WTC11 (cell line): ENCODE measurements at regions not wholly inside any gene's neighbourhood (a gene's known extent, or its start where the extent isn't known, plus 50 kb on each side); places are given as distances from the start of the nearest gene placed in this dataset.

ENCODE experiments used
- ATAC-seq: fragments of 200-7000 bp; cut with Tn5 transposase; 2 replicates; pipeline ENCODE4 v1.10.0; 2021; ENCODE audit warnings: mild to moderate bottlenecking, moderate library complexity
- CTCF ChIA-PET: fragments of 300-600 bp; sonication (Branson Sonifier 250); formaldehyde crosslinking; loops from one replicate; lab custom pipeline; 2021; ENCODE audit warnings: antibody characterized with exemption; lab: Charles Lee
- POLR2A ChIA-PET: fragments of 350-600 bp; sonication (Branson Sonifier 250); formaldehyde crosslinking; loops from one replicate; lab custom pipeline; 2021; ENCODE audit warnings: antibody characterized with exemption; lab: Charles Lee
- DNase-seq: peaks from one replicate; pipeline ENCODE4 v3.0.0; 2021; ENCODE audit warnings: low spot score
- H3K27ac Mint-ChIP-seq: 2 replicates; pipeline ENCODE4 v1.8.0; 2021; ENCODE audit warnings: mixed read lengths
- H3K27me3 Mint-ChIP-seq: 2 replicates; pipeline ENCODE4 v1.8.0; 2021; ENCODE audit warnings: low read depth, mild to moderate bottlenecking, moderate library complexity, mixed read lengths
- H3K36me3 Mint-ChIP-seq: 2 replicates; pipeline ENCODE4 v1.8.0; 2021; ENCODE audit warnings: mixed read lengths
- H3K4me1 Mint-ChIP-seq: 2 replicates; pipeline ENCODE4 v1.8.0; 2022; ENCODE audit warnings: mixed read lengths
- H3K4me3 Mint-ChIP-seq: 2 replicates; pipeline ENCODE4 v1.8.0; 2021; ENCODE audit warnings: mild to moderate bottlenecking, moderate library complexity, mixed read lengths
- H3K9me3 Mint-ChIP-seq: 2 replicates; pipeline ENCODE4 v1.8.0; 2021; ENCODE audit warnings: mixed read lengths
- ATF1 ChIP-seq: sonication (generic); formaldehyde crosslinking; IDR thresholded peaks from 2 replicates; pipeline ENCODE4 v1.8.1; 2023; ENCODE audit warnings: mild to moderate bottlenecking, moderate library complexity, missing genetic modification reagents
- FOXK1 ChIP-seq: sonication (generic); formaldehyde crosslinking; IDR thresholded peaks from 2 replicates; pipeline ENCODE4 v1.8.0; 2022; ENCODE audit warnings: mild to moderate bottlenecking, moderate library complexity, missing genetic modification reagents
- MXD4 ChIP-seq: fragments of 250-450 bp; sonication (Bioruptor Pico); IDR thresholded peaks from 2 replicates; pipeline ENCODE4 v1.8.0; 2021; ENCODE audit warnings: mild to moderate bottlenecking, moderate library complexity, borderline replicate concordance
- RELA ChIP-seq: sonication (generic); formaldehyde crosslinking; IDR thresholded peaks from 2 replicates; pipeline ENCODE4 v1.8.1; 2022; ENCODE audit warnings: missing genetic modification reagents, mild to moderate bottlenecking, borderline replicate concordance
- ZNF317 ChIP-seq: sonication (generic); formaldehyde crosslinking; IDR thresholded peaks from 2 replicates; pipeline ENCODE4 v1.8.1; 2023; ENCODE audit warnings: low read depth, mild to moderate bottlenecking, moderate library complexity, missing genetic modification reagents, borderline replicate concordance
- TF ChIP-seq, protein P1 (sequence below): sonication (generic); formaldehyde crosslinking; IDR thresholded peaks from 2 replicates; pipeline ENCODE4 v1.8.0; 2022; ENCODE audit warnings: mild to moderate bottlenecking, missing genetic modification reagents
- TF ChIP-seq, protein P2 (sequence below): sonication (generic); formaldehyde crosslinking; IDR thresholded peaks from 2 replicates; pipeline ENCODE4 v1.8.1; 2022; ENCODE audit warnings: mild to moderate bottlenecking, missing genetic modification reagents, moderate library complexity, borderline replicate concordance
- TF ChIP-seq, protein P3 (sequence below): sonication (generic); formaldehyde crosslinking; IDR thresholded peaks from 2 replicates; pipeline ENCODE4 v1.8.0; 2022; ENCODE audit warnings: missing genetic modification reagents
- TF ChIP-seq, protein P4 (sequence below): fragments of 250-450 bp; sonication (Bioruptor Pico); IDR thresholded peaks from 2 replicates; pipeline ENCODE4 v1.9.0; 2021; ENCODE audit warnings: mild to moderate bottlenecking
- TF ChIP-seq, protein P5 (sequence below): sonication (generic); formaldehyde crosslinking; IDR thresholded peaks from 2 replicates; pipeline ENCODE4 v1.8.0; 2023; ENCODE audit warnings: missing genetic modification reagents
- TF ChIP-seq, protein P6 (sequence below): sonication (generic); formaldehyde crosslinking; IDR thresholded peaks from 2 replicates; pipeline ENCODE4 v1.8.1; 2023; ENCODE audit warnings: mild to moderate bottlenecking, missing genetic modification reagents
- TF ChIP-seq, protein P7 (sequence below): sonication (generic); formaldehyde crosslinking; IDR thresholded peaks from 2 replicates; pipeline ENCODE4 v1.8.1; 2022; ENCODE audit warnings: mild to moderate bottlenecking, moderate library complexity, missing genetic modification reagents
- TF ChIP-seq, protein P8 (sequence below): sonication (generic); formaldehyde crosslinking; IDR thresholded peaks from 2 replicates; pipeline ENCODE4 v1.8.1; 2023; ENCODE audit warnings: mild to moderate bottlenecking, missing genetic modification reagents, borderline replicate concordance

DNA sequence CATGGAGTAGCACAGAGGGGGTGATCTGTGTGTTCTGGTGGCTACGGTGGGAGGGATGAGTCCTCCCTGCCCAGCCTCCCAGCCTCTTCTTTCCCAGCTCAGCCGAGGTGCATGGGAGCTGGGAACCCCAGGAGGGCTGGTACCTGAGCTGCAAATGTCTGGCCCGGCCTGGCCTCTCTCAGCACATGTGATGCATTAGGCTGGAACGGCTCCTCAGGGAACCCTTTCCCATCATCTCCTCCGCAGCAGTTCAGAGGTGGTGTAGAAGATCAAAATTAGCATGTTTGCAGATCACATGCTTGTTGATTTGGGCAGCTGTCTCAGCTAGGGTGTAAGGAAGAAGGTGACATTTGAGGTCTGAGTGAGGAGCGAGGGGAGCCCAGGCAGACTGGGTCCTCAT, 126.6 kb downstream of the EMX2 start (continued):
- TF ChIP-seq, protein P1, sequence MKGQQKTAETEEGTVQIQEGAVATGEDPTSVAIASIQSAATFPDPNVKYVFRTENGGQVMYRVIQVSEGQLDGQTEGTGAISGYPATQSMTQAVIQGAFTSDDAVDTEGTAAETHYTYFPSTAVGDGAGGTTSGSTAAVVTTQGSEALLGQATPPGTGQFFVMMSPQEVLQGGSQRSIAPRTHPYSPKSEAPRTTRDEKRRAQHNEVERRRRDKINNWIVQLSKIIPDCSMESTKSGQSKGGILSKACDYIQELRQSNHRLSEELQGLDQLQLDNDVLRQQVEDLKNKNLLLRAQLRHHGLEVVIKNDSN = no peak
- TF ChIP-seq RELA (CRISPR knock-in tag) = no peak
- TF ChIP-seq, protein P2, sequence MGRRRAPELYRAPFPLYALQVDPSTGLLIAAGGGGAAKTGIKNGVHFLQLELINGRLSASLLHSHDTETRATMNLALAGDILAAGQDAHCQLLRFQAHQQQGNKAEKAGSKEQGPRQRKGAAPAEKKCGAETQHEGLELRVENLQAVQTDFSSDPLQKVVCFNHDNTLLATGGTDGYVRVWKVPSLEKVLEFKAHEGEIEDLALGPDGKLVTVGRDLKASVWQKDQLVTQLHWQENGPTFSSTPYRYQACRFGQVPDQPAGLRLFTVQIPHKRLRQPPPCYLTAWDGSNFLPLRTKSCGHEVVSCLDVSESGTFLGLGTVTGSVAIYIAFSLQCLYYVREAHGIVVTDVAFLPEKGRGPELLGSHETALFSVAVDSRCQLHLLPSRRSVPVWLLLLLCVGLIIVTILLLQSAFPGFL (CRISPR knock-in tag) = no peak
- TF ChIP-seq, protein P3, sequence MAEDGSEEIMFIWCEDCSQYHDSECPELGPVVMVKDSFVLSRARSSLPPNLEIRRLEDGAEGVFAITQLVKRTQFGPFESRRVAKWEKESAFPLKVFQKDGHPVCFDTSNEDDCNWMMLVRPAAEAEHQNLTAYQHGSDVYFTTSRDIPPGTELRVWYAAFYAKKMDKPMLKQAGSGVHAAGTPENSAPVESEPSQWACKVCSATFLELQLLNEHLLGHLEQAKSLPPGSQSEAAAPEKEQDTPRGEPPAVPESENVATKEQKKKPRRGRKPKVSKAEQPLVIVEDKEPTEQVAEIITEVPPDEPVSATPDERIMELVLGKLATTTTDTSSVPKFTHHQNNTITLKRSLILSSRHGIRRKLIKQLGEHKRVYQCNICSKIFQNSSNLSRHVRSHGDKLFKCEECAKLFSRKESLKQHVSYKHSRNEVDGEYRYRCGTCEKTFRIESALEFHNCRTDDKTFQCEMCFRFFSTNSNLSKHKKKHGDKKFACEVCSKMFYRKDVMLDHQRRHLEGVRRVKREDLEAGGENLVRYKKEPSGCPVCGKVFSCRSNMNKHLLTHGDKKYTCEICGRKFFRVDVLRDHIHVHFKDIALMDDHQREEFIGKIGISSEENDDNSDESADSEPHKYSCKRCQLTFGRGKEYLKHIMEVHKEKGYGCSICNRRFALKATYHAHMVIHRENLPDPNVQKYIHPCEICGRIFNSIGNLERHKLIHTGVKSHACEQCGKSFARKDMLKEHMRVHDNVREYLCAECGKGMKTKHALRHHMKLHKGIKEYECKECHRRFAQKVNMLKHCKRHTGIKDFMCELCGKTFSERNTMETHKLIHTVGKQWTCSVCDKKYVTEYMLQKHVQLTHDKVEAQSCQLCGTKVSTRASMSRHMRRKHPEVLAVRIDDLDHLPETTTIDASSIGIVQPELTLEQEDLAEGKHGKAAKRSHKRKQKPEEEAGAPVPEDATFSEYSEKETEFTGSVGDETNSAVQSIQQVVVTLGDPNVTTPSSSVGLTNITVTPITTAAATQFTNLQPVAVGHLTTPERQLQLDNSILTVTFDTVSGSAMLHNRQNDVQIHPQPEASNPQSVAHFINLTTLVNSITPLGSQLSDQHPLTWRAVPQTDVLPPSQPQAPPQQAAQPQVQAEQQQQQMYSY (CRISPR knock-in tag) = no peak
- TF ChIP-seq ZNF317 = no peak
- TF ChIP-seq FOXK1 = no peak
- TF ChIP-seq, protein P4, sequence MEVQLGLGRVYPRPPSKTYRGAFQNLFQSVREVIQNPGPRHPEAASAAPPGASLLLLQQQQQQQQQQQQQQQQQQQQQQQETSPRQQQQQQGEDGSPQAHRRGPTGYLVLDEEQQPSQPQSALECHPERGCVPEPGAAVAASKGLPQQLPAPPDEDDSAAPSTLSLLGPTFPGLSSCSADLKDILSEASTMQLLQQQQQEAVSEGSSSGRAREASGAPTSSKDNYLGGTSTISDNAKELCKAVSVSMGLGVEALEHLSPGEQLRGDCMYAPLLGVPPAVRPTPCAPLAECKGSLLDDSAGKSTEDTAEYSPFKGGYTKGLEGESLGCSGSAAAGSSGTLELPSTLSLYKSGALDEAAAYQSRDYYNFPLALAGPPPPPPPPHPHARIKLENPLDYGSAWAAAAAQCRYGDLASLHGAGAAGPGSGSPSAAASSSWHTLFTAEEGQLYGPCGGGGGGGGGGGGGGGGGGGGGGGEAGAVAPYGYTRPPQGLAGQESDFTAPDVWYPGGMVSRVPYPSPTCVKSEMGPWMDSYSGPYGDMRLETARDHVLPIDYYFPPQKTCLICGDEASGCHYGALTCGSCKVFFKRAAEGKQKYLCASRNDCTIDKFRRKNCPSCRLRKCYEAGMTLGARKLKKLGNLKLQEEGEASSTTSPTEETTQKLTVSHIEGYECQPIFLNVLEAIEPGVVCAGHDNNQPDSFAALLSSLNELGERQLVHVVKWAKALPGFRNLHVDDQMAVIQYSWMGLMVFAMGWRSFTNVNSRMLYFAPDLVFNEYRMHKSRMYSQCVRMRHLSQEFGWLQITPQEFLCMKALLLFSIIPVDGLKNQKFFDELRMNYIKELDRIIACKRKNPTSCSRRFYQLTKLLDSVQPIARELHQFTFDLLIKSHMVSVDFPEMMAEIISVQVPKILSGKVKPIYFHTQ = no peak
- TF ChIP-seq, protein P5, sequence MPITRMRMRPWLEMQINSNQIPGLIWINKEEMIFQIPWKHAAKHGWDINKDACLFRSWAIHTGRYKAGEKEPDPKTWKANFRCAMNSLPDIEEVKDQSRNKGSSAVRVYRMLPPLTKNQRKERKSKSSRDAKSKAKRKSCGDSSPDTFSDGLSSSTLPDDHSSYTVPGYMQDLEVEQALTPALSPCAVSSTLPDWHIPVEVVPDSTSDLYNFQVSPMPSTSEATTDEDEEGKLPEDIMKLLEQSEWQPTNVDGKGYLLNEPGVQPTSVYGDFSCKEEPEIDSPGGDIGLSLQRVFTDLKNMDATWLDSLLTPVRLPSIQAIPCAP (CRISPR knock-in tag) = no peak

DNA sequence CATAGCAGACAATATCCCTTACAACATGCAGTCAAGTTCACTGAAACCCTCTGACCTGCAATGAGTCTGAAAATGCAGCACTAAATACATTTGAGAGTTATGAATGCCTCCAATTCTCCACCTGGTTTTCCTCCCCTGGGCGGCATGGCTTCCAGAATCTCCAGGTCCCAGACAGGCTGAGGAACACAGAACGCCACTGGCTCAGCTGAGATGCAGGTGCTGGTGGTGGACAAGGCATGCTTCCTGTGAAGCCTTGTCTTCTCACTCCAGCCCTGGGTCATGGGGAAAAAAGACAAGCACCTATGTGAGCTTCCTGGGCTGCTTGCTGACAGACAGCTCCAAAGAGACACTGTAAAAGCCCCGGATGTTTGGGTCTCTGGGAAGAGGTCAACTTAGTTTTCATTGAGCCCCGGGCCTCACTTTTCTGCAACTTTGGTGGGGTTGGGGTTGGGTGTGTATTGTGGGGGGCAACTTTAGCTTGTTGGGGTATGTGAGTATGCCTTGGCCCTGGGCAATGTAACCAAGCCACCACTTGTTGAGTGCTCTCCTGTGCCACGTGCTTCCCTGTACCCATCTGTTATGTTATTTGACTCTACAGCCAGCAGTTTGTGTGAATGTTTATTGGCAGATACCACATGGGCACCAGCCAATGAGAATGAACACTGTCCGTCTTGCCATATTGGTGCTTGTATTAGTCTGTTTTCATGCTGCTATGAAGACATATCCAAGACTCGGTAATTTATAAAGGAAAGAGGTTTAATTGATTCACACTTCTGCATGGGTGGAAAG, 127.8 kb downstream of the EMX2 start:
- no peaks in the 10 kb centered on the region for H3K27me3 Mint-ChIP-seq
- ATAC-seq (no peak), DNase-seq (no peak)
- no peaks in the 10 kb centered on the region for H3K36me3 Mint-ChIP-seq
- POLR2A ChIA-PET = no interaction called here
- no peaks in the 10 kb centered on the region for H3K9me3 Mint-ChIP-seq
- no peak overlapping the region for H3K27ac Mint-ChIP-seq
- H3K4me1 Mint-ChIP-seq = 0 out of 2 replicates have a peak, but pooled peaks cover 2% of the 10 kb centered on the region
- no peak overlapping the region for H3K4me3 Mint-ChIP-seq
- CTCF ChIA-PET = no interaction called here
- TF ChIP-seq, protein P6, sequence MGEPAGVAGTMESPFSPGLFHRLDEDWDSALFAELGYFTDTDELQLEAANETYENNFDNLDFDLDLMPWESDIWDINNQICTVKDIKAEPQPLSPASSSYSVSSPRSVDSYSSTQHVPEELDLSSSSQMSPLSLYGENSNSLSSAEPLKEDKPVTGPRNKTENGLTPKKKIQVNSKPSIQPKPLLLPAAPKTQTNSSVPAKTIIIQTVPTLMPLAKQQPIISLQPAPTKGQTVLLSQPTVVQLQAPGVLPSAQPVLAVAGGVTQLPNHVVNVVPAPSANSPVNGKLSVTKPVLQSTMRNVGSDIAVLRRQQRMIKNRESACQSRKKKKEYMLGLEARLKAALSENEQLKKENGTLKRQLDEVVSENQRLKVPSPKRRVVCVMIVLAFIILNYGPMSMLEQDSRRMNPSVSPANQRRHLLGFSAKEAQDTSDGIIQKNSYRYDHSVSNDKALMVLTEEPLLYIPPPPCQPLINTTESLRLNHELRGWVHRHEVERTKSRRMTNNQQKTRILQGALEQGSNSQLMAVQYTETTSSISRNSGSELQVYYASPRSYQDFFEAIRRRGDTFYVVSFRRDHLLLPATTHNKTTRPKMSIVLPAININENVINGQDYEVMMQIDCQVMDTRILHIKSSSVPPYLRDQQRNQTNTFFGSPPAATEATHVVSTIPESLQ (CRISPR knock-in tag) = no peak
- TF ChIP-seq MXD4 (CRISPR knock-in tag) (no peak), ATF1 (no peak)
- TF ChIP-seq, protein P7, sequence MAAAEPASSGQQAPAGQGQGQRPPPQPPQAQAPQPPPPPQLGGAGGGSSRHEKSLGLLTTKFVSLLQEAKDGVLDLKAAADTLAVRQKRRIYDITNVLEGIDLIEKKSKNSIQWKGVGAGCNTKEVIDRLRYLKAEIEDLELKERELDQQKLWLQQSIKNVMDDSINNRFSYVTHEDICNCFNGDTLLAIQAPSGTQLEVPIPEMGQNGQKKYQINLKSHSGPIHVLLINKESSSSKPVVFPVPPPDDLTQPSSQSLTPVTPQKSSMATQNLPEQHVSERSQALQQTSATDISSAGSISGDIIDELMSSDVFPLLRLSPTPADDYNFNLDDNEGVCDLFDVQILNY (CRISPR knock-in tag) = no peak
- TF ChIP-seq, protein P8, sequence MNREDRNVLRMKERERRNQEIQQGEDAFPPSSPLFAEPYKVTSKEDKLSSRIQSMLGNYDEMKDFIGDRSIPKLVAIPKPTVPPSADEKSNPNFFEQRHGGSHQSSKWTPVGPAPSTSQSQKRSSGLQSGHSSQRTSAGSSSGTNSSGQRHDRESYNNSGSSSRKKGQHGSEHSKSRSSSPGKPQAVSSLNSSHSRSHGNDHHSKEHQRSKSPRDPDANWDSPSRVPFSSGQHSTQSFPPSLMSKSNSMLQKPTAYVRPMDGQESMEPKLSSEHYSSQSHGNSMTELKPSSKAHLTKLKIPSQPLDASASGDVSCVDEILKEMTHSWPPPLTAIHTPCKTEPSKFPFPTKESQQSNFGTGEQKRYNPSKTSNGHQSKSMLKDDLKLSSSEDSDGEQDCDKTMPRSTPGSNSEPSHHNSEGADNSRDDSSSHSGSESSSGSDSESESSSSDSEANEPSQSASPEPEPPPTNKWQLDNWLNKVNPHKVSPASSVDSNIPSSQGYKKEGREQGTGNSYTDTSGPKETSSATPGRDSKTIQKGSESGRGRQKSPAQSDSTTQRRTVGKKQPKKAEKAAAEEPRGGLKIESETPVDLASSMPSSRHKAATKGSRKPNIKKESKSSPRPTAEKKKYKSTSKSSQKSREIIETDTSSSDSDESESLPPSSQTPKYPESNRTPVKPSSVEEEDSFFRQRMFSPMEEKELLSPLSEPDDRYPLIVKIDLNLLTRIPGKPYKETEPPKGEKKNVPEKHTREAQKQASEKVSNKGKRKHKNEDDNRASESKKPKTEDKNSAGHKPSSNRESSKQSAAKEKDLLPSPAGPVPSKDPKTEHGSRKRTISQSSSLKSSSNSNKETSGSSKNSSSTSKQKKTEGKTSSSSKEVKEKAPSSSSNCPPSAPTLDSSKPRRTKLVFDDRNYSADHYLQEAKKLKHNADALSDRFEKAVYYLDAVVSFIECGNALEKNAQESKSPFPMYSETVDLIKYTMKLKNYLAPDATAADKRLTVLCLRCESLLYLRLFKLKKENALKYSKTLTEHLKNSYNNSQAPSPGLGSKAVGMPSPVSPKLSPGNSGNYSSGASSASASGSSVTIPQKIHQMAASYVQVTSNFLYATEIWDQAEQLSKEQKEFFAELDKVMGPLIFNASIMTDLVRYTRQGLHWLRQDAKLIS = no peak
